GM12878 (cell line): ENCODE measurements at regions not wholly inside any gene's neighbourhood (a gene's known extent, or its start where the extent isn't known, plus 50 kb on each side); places are given as distances from the start of the nearest gene placed in this dataset. TPM values are rescaled to one million over a fixed set of nuclear protein-coding genes. Genes with fewer than 3 reads are reported as not detected.

Source experiments
- ATAC-seq: fragments of 200-7000 bp; cut with Tn5 transposase; 3 replicates; pipeline ENCODE4 v1.9.1; 2020; ENCODE audit warnings: mild to moderate bottlenecking, moderate library complexity
- BruUV-seq: library from RNA; stranded (reverse); fragments of 400-500 nt; replicated peaks from 2 replicates; lab custom pipeline; 2021; lab: Mats Ljungman, UMichigan
- CTCF ChIA-PET: fragments of 300-600 bp; sonication (Branson Sonifier 250); formaldehyde crosslinking; extraction: SDS; loops from one replicate; lab custom pipeline; 2021; ENCODE audit warnings: inconsistent platforms; lab: Yijun Ruan, JAX
- POLR2A ChIA-PET: fragments of 350-600 bp; formaldehyde crosslinking; extraction: SDS; loops from one replicate; lab custom pipeline; 2021; ENCODE audit warnings: inconsistent platforms; lab: Charles Lee
- RAD21 ChIA-PET: fragments of 300-600 bp; sonication (Branson Sonifier 250); formaldehyde crosslinking; loops from one replicate; lab custom pipeline; 2023; ENCODE audit warnings: antibody characterized with exemption; ENCODE audit not compliant: unreplicated experiment; lab: Charles Lee
- SMC1A ChIA-PET: fragments of 300-600 bp; sonication (Branson Sonifier 250); formaldehyde crosslinking; loops from one replicate; lab custom pipeline; 2023; ENCODE audit not compliant: unreplicated experiment, uncharacterized antibody; lab: Charles Lee
- DNase-seq: peaks from one replicate; pipeline ENCODE4 v3.0.0-alpha.2; 2011; ENCODE audit warnings: low read depth, low spot score
- FAIRE-seq: peaks from 3 replicates; lab custom pipeline; 2011; peaks lifted over from hg19 to GRCh38; lab: Jason Lieb, UNC
- H2AFZ ChIP-seq: 2 replicates; pipeline ENCODE4 v1.6.0; 2011; ENCODE audit warnings: low read depth, low read length, control low read depth; ENCODE audit not compliant: control insufficient read depth
- H3K27ac ChIP-seq: 2 replicates; pipeline ENCODE4 v1.5.1; 2011; ENCODE audit warnings: control low read depth; ENCODE audit not compliant: control insufficient read depth, insufficient read depth
- H3K27me3 ChIP-seq, 2 experiments: replicated peaks in 1 of 2; 2 replicates each; pipeline versions ENCODE4 v1.6.0 to v1.6.1; 2011; ENCODE audit warnings: low read length in 1 of 2; ENCODE audit not compliant: control insufficient read depth in 2 of 2, insufficient read depth in 2 of 2
- H3K36me3 ChIP-seq, 2 experiments: 2 replicates each; pipeline ENCODE4 v1.5.1; 2011; ENCODE audit warnings: low read length in 1 of 2; ENCODE audit not compliant: control insufficient read depth in 2 of 2, insufficient read depth in 2 of 2
- H3K4me1 ChIP-seq: 2 replicates; pipeline ENCODE4 v1.6.1; 2011; ENCODE audit warnings: mild to moderate bottlenecking, low read length, moderate library complexity, mixed read lengths; ENCODE audit not compliant: control insufficient read depth, insufficient read depth
- H3K4me2 ChIP-seq: 2 replicates; pipeline ENCODE4 v1.6.0; 2011; ENCODE audit warnings: control low read depth; ENCODE audit not compliant: control insufficient read depth, insufficient read depth
- H3K4me3 ChIP-seq: fragments of 200-600 bp; sonication (generic); 2 replicates; pipeline ENCODE4 v1.5.1; 2016
- H3K79me2 ChIP-seq: 2 replicates; pipeline ENCODE4 v1.6.0; 2011; ENCODE audit warnings: low read length; ENCODE audit not compliant: control insufficient read depth, insufficient read depth
- H3K9ac ChIP-seq: 2 replicates; pipeline ENCODE4 v1.8.0; 2011; ENCODE audit warnings: low read length, control low read depth, mixed read lengths; ENCODE audit not compliant: control insufficient read depth, insufficient read depth
- H3K9me3 ChIP-seq: replicated peaks from 3 replicates; pipeline ENCODE4 v1.5.1; 2011; ENCODE audit warnings: mild to moderate bottlenecking, low read length; ENCODE audit not compliant: control insufficient read depth, insufficient read depth
- H4K20me1 ChIP-seq: 2 replicates; pipeline ENCODE4 v1.6.0; 2011; ENCODE audit not compliant: control insufficient read depth, insufficient read depth
- CBFB ChIP-seq: IDR thresholded peaks from 2 replicates; pipeline ENCODE4 v1.6.1; 2016; ENCODE audit warnings: antibody characterized with exemption, low read depth
- CHD1 ChIP-seq: IDR thresholded peaks from 2 replicates; pipeline ENCODE4 v1.6.1; 2012; ENCODE audit warnings: low read depth, low read length, improper control_type of control experiment
- CHD2 ChIP-seq: IDR thresholded peaks from 2 replicates; pipeline ENCODE4 v1.6.1; 2011; ENCODE audit warnings: low read depth, low read length, improper control_type of control experiment, borderline replicate concordance
- HDAC2 ChIP-seq: fragments of 200-600 bp; sonication (generic); IDR thresholded peaks from 2 replicates; pipeline ENCODE4 v1.6.1; 2017
- MYB ChIP-seq: fragments of 150-350 bp; IDR thresholded peaks from 2 replicates; pipeline ENCODE4 v1.6.1; 2014; ENCODE audit warnings: mild to moderate bottlenecking, low read depth, low read length, borderline replicate concordance
- NFIC ChIP-seq: IDR thresholded peaks from 2 replicates; pipeline ENCODE4 v1.6.1; 2012; ENCODE audit warnings: low read depth, mild to moderate bottlenecking, inconsistent platforms, low read length, moderate library complexity
- NFYA ChIP-seq: IDR thresholded peaks from 2 replicates; pipeline ENCODE4 v1.6.1; 2011; ENCODE audit warnings: low read depth, mild to moderate bottlenecking, low read length, improper control_type of control experiment, borderline replicate concordance
- RELA ChIP-seq: fragments of 450-650 bp; IDR thresholded peaks from 2 replicates; pipeline ENCODE4 v1.8.0; 2014; ENCODE audit warnings: borderline replicate concordance; ENCODE audit not compliant: partially characterized antibody
- SMAD1 ChIP-seq: fragments of 450-650 bp; IDR thresholded peaks from 2 replicates; pipeline ENCODE4 v1.6.1; 2018; ENCODE audit warnings: mild to moderate bottlenecking, low read depth; ENCODE audit not compliant: partially characterized antibody
- ZBED1 ChIP-seq: IDR thresholded peaks from 2 replicates; pipeline ENCODE4 v1.6.1; 2016; ENCODE audit warnings: borderline replicate concordance
- WGBS: methylation state at CpG from one replicate; pipeline ENCODE4 v1.1.6; 2016; ENCODE audit warnings: low lambda C conversion rate; ENCODE audit not compliant: insufficient replicate concordance, insufficient coverage; ENCODE audit errors: missing lambda C conversion rate; 5-methylcytosine and 5-hydroxymethylcytosine counted together
- in situ Hi-C: fragments of 300-500 bp; cut with MboI; formaldehyde crosslinking; loops from 9 replicates; pipeline ENCODE4 v1.14.3; 2018; ENCODE audit warnings: mixed read lengths
- intact Hi-C: fragments of 100-400 bp; cut with micrococcal nuclease; formaldehyde crosslinking; loops from one replicate; pipeline ENCODE4 v1.14.2; 2022; ENCODE audit not compliant: unreplicated experiment
- small RNA-seq: library from RNA; depleted of rRNA; stranded (forward); fragments of <200 nt; gene quantifications from one replicate; pipeline ENCODE3, GENCODE V24; 2014

DNA sequence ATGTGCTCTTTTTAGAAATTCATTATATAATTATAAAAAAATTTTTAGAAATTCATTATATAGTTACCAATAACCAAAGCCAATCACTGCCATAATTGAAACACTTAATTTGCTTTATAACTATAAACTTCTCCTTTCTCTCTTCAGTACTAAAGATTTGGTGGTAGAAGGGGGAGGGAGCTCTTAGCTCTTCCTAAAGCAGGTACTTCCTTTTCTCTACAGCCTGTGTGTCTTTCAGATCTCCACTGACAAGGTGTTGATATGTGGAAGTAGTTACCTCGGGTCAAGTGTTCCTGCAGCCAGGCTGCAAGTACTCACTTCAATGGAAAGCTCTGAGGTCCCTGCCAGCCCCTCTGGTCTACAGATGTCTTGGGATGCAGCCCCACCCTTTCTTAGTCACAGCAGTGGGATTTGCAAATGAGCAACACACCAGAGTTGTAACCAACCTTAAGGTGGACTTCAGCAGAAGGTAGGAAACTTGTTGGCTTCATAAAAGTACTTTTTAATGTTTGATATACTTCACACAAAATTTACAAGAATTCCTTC lies 690.0 kb downstream of the ARHGAP15 start:
- H3K27ac ChIP-seq, result no peak overlapping the region
- CTCF ChIA-PET, result no interaction called here
- DNase-seq (no peak), ATAC-seq (no peak)
- RAD21 ChIA-PET, result no interaction called here
- H3K4me2 ChIP-seq, result no peak overlapping the region
- H3K9me3 ChIP-seq, result no peaks in the 10 kb centered on the region
- H3K27me3 ChIP-seq, result no peaks in the 10 kb centered on the region; a peak in 2 of 4 replicates
- H4K20me1 ChIP-seq, result no peaks in the 10 kb centered on the region
- in situ Hi-C loops, result no loop called here
- H3K9ac ChIP-seq, result no peak overlapping the region
- intact Hi-C loops, result no loop called here
- H2AFZ ChIP-seq, result no peak overlapping the region
- H3K4me1 ChIP-seq, result no peaks in the 10 kb centered on the region
- BruUV-seq, result no TSS peak
- POLR2A ChIA-PET, result no interaction called here
- TF ChIP-seq CHD1 (no peak), HDAC2 (no peak), CHD2 (no peak), RELA (no peak), SMAD1 (no peak), ZBED1 (no peak), MYB (no peak), NFYA (no peak), NFIC (no peak), CBFB (no peak)
- TF ChIP-seq, all 136 proteins: peak for 0
- 0% methylated on average over 1 of the region's 1 CpG for WGBS
- no peak overlapping the region for H3K4me3 ChIP-seq
- SMC1A ChIA-PET, result interaction anchor here (0.7 kb wide), 1 partner anchor 1663 kb away, joined by 3 read pairs; no protein-coding TSS in a partner anchor
- no peak for FAIRE-seq
- no peaks in the 10 kb centered on the region for H3K79me2 ChIP-seq
- H3K36me3 ChIP-seq, result no peaks in the 10 kb centered on the region

Small RNA genes lying in the stretch of these regions (small RNA-seq; reads per million reads assigned to genes)
- gene RF00019, result not detected
